Astrocyte of the cerebellum (primary cell): ENCODE measurements at regions not wholly inside any gene's neighbourhood (a gene's known extent, or its start where the extent isn't known, plus 50 kb on each side); places are given as distances from the start of the nearest gene placed in this dataset.

Experiments used
- DNase-seq: peaks from one replicate; pipeline ENCODE4 v3.0.0-alpha.2; 2011; ENCODE audit warnings: low read depth
- H3K4me3 ChIP-seq: 2 replicates; pipeline ENCODE4 v1.5.1; 2011; ENCODE audit warnings: mild to moderate bottlenecking, low read depth, low read length, moderate library complexity
- in situ Hi-C: cut with HindIII; loops from 2 replicates; pipeline ENCODE4 v1.10.0; 2017; ENCODE audit warnings: low sequenced_read_pairs
- TF ChIP-seq, protein P1 (sequence below): IDR thresholded peaks from 2 replicates; pipeline ENCODE4 v1.5.1; 2012; ENCODE audit warnings: low read length, low read depth, moderate library complexity, mild to moderate bottlenecking; ENCODE audit errors: missing control alignments

DNA sequence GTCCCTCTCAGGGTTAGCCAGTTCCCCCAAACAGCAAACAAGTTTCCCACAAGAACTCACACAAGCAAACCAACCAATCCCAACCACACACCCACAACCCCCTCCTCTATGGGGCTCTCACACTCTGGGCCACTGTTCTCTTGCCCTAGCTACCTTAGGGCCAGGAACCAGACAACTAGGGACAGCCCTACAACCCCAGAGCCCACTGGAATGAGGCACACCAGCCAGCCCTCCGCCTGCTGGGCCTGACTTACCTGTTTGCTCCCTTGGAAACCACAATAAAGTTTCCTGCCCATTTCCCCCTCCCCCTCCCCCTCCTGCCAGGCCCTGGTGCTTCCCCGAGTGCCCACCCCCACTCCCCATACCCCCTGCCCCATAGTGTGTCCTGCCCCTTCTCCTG lies 132.6 kb downstream of the WDR11 start:
- H3K4me3 ChIP-seq = no peak overlapping the region
- no peak for DNase-seq
- in situ Hi-C loops = no loop called here
- TF ChIP-seq, protein P1, sequence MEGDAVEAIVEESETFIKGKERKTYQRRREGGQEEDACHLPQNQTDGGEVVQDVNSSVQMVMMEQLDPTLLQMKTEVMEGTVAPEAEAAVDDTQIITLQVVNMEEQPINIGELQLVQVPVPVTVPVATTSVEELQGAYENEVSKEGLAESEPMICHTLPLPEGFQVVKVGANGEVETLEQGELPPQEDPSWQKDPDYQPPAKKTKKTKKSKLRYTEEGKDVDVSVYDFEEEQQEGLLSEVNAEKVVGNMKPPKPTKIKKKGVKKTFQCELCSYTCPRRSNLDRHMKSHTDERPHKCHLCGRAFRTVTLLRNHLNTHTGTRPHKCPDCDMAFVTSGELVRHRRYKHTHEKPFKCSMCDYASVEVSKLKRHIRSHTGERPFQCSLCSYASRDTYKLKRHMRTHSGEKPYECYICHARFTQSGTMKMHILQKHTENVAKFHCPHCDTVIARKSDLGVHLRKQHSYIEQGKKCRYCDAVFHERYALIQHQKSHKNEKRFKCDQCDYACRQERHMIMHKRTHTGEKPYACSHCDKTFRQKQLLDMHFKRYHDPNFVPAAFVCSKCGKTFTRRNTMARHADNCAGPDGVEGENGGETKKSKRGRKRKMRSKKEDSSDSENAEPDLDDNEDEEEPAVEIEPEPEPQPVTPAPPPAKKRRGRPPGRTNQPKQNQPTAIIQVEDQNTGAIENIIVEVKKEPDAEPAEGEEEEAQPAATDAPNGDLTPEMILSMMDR = no peak

DNA sequence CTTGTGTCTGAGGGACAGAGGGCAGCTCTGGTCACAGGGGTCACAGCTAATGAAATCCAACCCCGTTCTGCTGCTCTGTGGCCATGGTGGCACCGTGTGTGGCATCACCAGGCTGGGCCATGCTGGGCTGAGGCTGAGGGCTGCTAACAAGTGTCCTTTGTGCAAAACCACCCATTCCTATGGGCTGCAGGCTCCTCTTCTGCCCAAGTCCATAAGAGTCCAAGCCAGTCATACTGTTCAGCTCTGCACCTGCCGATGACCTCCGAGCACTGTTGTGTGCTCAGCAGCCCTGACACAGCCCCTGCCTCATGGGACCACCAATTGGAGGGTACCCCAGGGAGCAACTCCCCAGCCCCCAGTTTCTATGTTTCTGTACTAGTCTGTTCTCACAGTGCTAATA lies 133.1 kb downstream of the WDR11 start:
- H3K4me3 ChIP-seq = no peak overlapping the region
- in situ Hi-C loops = no loop called here
- DNase-seq = no peak
- TF ChIP-seq, protein P1 = no peak

DNA sequence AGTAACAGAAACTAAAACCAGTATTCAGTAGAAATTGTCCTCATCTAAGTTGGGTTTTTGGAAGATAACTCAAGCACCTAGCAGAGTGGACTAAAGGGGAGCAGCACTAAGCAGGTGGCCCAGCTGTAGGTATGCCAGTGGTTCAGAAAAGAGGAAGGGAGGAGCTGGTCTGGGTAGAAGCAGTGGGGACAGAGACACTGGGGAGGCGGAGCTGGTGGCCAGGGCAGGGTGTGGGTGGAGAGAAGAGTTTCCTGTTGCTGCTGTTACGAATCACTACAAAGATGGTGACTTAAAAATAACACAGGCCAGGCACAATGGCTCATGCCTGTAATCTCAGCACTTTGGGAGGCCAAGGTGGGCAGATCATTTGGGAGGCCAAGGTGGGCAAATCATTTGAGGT lies 136.2 kb downstream of the WDR11 start:
- in situ Hi-C loops = no loop called here
- no peak overlapping the region for H3K4me3 ChIP-seq
- TF ChIP-seq, protein P1 = no peak
- DNase-seq = no peak

DNA sequence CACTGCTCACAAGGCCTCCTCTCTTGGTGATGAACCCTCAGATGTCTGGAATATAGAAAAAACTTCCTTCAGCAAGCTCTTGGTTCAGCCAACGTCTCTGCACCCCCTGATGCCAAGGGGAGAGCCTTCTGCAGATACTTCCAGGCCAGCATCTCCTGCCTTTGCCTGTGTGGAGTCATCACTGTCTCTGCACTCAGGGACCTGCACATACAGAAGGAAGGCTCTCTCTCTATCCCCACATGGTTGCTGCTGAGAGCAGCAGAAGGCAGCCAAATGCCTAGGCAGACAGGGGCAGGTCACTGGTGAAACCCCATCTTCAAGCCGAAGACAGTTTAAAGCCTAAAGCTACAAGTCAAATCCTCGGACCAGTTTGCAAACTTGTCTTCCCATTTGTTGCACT lies 137.6 kb downstream of the WDR11 start:
- in situ Hi-C loops = no loop called here
- TF ChIP-seq, protein P1 = no peak
- H3K4me3 ChIP-seq = no peak overlapping the region
- no peak for DNase-seq

DNA sequence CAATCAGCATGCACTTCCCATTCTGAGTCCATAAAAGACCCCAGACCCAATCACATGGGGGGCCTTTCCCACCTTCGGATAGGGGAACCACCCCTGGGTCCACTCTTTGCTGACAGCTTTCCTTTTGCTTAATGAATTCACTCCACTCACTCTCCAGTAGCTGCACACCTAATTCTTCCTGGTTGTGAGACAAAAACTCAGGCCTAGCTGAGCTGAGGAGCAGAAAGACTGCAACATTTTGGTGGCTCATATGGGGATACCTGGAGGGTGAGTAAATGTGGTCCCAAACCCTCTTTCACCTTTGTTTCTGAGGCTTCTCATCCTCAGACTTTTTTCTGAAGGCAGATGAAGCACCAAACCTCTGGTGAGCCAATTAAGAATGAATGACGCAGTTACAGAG lies 138.1 kb downstream of the WDR11 start:
- in situ Hi-C loops = no loop called here
- DNase-seq = no peak
- TF ChIP-seq, protein P1 = no peak
- H3K4me3 ChIP-seq = no peak overlapping the region

DNA sequence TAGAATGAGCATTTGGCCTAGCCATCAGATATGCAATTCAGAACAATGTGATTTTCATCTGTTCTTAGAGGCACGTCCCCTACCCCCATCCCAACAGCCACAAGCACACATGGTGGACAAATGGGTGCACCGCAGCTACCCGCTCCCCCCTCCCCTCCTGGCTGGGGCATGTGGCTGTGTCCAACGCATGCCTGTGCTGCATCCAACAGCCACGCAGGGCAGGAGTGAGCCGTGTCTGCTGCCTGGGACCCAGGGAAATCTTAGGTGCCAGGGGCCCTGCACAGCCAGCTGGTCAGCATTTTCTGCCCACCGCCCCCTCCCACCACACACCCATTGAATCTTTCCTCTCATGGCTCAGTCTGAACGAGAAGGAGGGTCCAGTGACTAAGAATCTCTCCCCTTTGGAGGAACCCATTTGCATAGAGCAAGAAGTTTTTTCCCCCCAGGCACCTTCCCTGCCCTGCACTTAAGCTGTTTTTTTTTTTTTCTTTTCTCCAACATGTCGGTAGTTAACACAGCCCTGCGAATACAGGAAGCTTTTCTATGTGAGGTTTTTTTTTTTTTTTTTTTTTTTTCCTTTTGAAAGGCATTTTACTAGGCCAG lies 138.9 kb downstream of the WDR11 start:
- H3K4me3 ChIP-seq = no peak overlapping the region
- TF ChIP-seq, protein P1 = no peak
- DNase-seq = no peak
- in situ Hi-C loops = no loop called here
